ENCODE measurements at regions not wholly inside any gene's neighbourhood (a gene's known extent, or its start where the extent isn't known, plus 50 kb on each side); places are given as distances from the start of the nearest gene placed in this dataset.

DNA sequence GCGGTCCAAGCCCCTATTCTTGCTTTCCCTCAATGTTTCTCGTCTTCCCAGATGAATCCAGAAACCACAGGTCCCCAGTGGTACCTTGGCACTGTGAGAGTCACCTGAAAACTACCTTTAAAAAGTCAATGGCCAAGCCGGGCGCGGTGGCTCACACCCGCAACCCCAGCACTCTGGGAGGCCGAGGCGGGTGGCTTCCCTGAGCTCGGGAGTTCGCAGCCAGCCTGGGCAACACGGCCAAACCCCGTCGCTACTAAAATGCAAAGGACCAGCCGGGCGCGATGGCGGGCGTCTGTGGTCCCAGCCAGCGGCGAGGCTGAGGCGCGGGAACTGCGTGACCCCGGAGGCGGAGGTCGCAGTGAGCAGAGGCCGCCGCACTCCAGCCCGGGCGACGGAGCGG, 285.9 kb downstream of the CHL1 start:
- TF ChIP-seq, protein P1, sequence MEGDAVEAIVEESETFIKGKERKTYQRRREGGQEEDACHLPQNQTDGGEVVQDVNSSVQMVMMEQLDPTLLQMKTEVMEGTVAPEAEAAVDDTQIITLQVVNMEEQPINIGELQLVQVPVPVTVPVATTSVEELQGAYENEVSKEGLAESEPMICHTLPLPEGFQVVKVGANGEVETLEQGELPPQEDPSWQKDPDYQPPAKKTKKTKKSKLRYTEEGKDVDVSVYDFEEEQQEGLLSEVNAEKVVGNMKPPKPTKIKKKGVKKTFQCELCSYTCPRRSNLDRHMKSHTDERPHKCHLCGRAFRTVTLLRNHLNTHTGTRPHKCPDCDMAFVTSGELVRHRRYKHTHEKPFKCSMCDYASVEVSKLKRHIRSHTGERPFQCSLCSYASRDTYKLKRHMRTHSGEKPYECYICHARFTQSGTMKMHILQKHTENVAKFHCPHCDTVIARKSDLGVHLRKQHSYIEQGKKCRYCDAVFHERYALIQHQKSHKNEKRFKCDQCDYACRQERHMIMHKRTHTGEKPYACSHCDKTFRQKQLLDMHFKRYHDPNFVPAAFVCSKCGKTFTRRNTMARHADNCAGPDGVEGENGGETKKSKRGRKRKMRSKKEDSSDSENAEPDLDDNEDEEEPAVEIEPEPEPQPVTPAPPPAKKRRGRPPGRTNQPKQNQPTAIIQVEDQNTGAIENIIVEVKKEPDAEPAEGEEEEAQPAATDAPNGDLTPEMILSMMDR (IDR thresholded peaks at IDR 0.05): no peak
- TF ChIP-seq POLR2A (IDR thresholded peaks at IDR 0.05): no peak

Data from right lobe of liver (tissue), 4 donors.